ENCODE measurements at regions not wholly inside any gene's neighbourhood (a gene's known extent, or its start where the extent isn't known, plus 50 kb on each side); places are given as distances from the start of the nearest gene placed in this dataset.

GRCh38 chr2:142234741-142235140, 103.9 kb upstream of the LRP1B start:
- Histone ChIP-seq H3K9me3 (no peaks in the 10 kb centered on the region), H3K36me3 (no peaks in the 10 kb centered on the region), H3K27me3 (no peaks in the 10 kb centered on the region), H3K27ac (no peak overlapping the region), H3K4me1 (no peaks in the 10 kb centered on the region), H3K4me3 (no peak overlapping the region)
- no peak for TF ChIP-seq CTCF (IDR thresholded peaks at IDR 0.05)
- TF ChIP-seq EP300 (IDR thresholded peaks at IDR 0.05) = no peak
- no peak for TF ChIP-seq POLR2A (IDR thresholded peaks at IDR 0.05)
- no peak for TF ChIP-seq POLR2AphosphoS5 (IDR thresholded peaks at IDR 0.05)
- ATAC-seq = no peak
- 44% methylated on average over 3 of the region's 3 CpGs; no CpG with 5 or more reads in 1 of the 2 donors for WGBS, 2 donors (ENCODE audit: low coverage in 1 of 2)

- Histone ChIP-seq H3K27me3 (no peaks in the 10 kb centered on the region), H3K4me3 (no peak overlapping the region), H3K36me3 (no peaks in the 10 kb centered on the region), H3K4me1 (no peaks in the 10 kb centered on the region), H3K27ac (no peak overlapping the region), H3K9me3 (no peaks in the 10 kb centered on the region)
- TF ChIP-seq EP300 (IDR thresholded peaks at IDR 0.05) (no peak), CTCF (IDR thresholded peaks at IDR 0.05) (no peak), POLR2A (IDR thresholded peaks at IDR 0.05) (no peak), POLR2AphosphoS5 (IDR thresholded peaks at IDR 0.05) (no peak)
- ATAC-seq = no peak
These were observed 92.5 kb upstream of the LRP1B start for GRCh38 chr2:142223309-142223708.

GRCh38 chr2:142222715-142223114, 91.9 kb upstream of the LRP1B start:
- WGBS, 2 donors (ENCODE audit: low coverage in 1 of 2) = 76 to 100% methylated on average over 1 of the region's 1 CpG
- TF ChIP-seq CTCF (IDR thresholded peaks at IDR 0.05) (no peak), POLR2A (IDR thresholded peaks at IDR 0.05) (no peak)
- H3K27me3 ChIP-seq = no peaks in the 10 kb centered on the region
- ATAC-seq = no peak
- H3K4me3 ChIP-seq = no peak overlapping the region
- no peaks in the 10 kb centered on the region for H3K9me3 ChIP-seq
- no peak overlapping the region for H3K27ac ChIP-seq
- H3K36me3 ChIP-seq = no peaks in the 10 kb centered on the region
- no peaks in the 10 kb centered on the region for H3K4me1 ChIP-seq

GRCh38 chr2:142220901-142221300, 90.1 kb upstream of the LRP1B start:
- ATAC-seq = no peak
- 31% methylated on average over 3 of the region's 3 CpGs for WGBS, 2 donors (ENCODE audit: low coverage in 1 of 2)
- TF ChIP-seq POLR2AphosphoS5 (IDR thresholded peaks at IDR 0.05) = no peak
- TF ChIP-seq POLR2A (IDR thresholded peaks at IDR 0.05) = no peak
- no peak for TF ChIP-seq EP300 (IDR thresholded peaks at IDR 0.05)
- no peak for TF ChIP-seq CTCF (IDR thresholded peaks at IDR 0.05)

GRCh38 chr2:142220239-142220638, 89.4 kb upstream of the LRP1B start:
- no peaks in the 10 kb centered on the region for H3K27me3 ChIP-seq
- H3K4me3 ChIP-seq = no peak overlapping the region
- no peaks in the 10 kb centered on the region for H3K4me1 ChIP-seq
- 89 to 100% methylated on average over 1 of the region's 1 CpG for WGBS, 2 donors (ENCODE audit: low coverage in 1 of 2)
- no peak for ATAC-seq
- H3K27ac ChIP-seq = no peak overlapping the region
- no peaks in the 10 kb centered on the region for H3K9me3 ChIP-seq
- no peaks in the 10 kb centered on the region for H3K36me3 ChIP-seq
- TF ChIP-seq CTCF (IDR thresholded peaks at IDR 0.05) (no peak), EP300 (IDR thresholded peaks at IDR 0.05) (no peak), POLR2A (IDR thresholded peaks at IDR 0.05) (no peak), POLR2AphosphoS5 (IDR thresholded peaks at IDR 0.05) (no peak)

More at GRCh38 chr2:142220901-142221300, 90.1 kb upstream of the LRP1B start:
- no peaks in the 10 kb centered on the region for H3K36me3 ChIP-seq
- H3K27ac ChIP-seq = no peak overlapping the region
- H3K9me3 ChIP-seq = no peaks in the 10 kb centered on the region
- no peaks in the 10 kb centered on the region for H3K27me3 ChIP-seq
- H3K4me1 ChIP-seq = no peaks in the 10 kb centered on the region
- no peak overlapping the region for H3K4me3 ChIP-seq
